ENCODE measurements at regions not wholly inside any gene's neighbourhood (a gene's known extent, or its start where the extent isn't known, plus 50 kb on each side); places are given as distances from the start of the nearest gene placed in this dataset.
"Not testable (repeated sequence)": the region's sequence is repeated elsewhere in the genome, so short reads cannot be mapped to it uniquely, and the experiment has no call there.

GRCh38 chr2:34229998-34230397 is 630.9 kb upstream of the FAM98A start:
- no peaks in the 10 kb centered on the region for H3K27me3 ChIP-seq (ENCODE audit: control insufficient read depth in 3 of 3, insufficient read depth in 3 of 3, low read length in 3 of 3)
- H3K27ac ChIP-seq (ENCODE audit: low read depth in 1 of 3, low read length in 2 of 3) = no peak overlapping the region
- no peaks in the 10 kb centered on the region for H3K4me1 ChIP-seq (ENCODE audit: control insufficient read depth in 3 of 3, insufficient read depth in 2 of 3, low read depth in 1 of 3, low read length in 2 of 3)
- WGBS, 3 donors = 29 to 65% (median 52%) methylated on average over 1 of the region's 1 CpG
- H3K36me3 ChIP-seq (ENCODE audit: control insufficient read depth in 3 of 3, insufficient read depth in 2 of 3, low read depth in 1 of 3, low read length in 3 of 3) = no peaks in the 10 kb centered on the region
- FAIRE-seq (no peak), DNase-seq (no peak)
- no peaks in the 10 kb centered on the region for H3K9me3 ChIP-seq (ENCODE audit: control insufficient read depth in 2 of 2, insufficient read depth in 1 of 2, low read depth in 1 of 2, low read length in 1 of 2)
- no peak overlapping the region for H3K4me3 ChIP-seq (ENCODE audit: low read depth in 1 of 3, low read length in 3 of 3)

GRCh38 chr2:34215174-34215573 is 616.1 kb upstream of the FAM98A start:
- Histone ChIP-seq H3K36me3 (ENCODE audit: control insufficient read depth in 3 of 3, insufficient read depth in 2 of 3, low read depth in 1 of 3, low read length in 3 of 3) (no peaks in the 10 kb centered on the region), H3K4me1 (ENCODE audit: control insufficient read depth in 3 of 3, insufficient read depth in 2 of 3, low read depth in 1 of 3, low read length in 2 of 3) (no peaks in the 10 kb centered on the region), H3K4me3 (ENCODE audit: low read depth in 1 of 3, low read length in 3 of 3) (no peak overlapping the region), H3K27me3 (ENCODE audit: control insufficient read depth in 3 of 3, insufficient read depth in 3 of 3, low read length in 3 of 3) (no peaks in the 10 kb centered on the region), H3K27ac (ENCODE audit: low read depth in 1 of 3, low read length in 2 of 3) (no peak overlapping the region), H3K9me3 (ENCODE audit: control insufficient read depth in 2 of 2, insufficient read depth in 1 of 2, low read depth in 1 of 2, low read length in 1 of 2) (peaks cover 0 to 1% of the 10 kb centered on the region in 2 donors)
- DNase-seq (no peak), FAIRE-seq (no peak)
- WGBS, 3 donors = 83 to 94% (median 87%) methylated on average over 4 of the region's 4 CpGs

GRCh38 chr2:34210382-34210781 is 611.3 kb upstream of the FAM98A start:
- WGBS, 3 donors = 80 to 90% (median 89%) methylated on average over 8 of the region's 8 CpGs
- FAIRE-seq; H3K4me1 ChIP-seq (ENCODE audit: control insufficient read depth in 3 of 3, insufficient read depth in 2 of 3, low read depth in 1 of 3, low read length in 2 of 3); DNase-seq; H3K36me3 ChIP-seq (ENCODE audit: control insufficient read depth in 3 of 3, insufficient read depth in 2 of 3, low read depth in 1 of 3, low read length in 3 of 3); H3K27me3 ChIP-seq (ENCODE audit: control insufficient read depth in 3 of 3, insufficient read depth in 3 of 3, low read length in 3 of 3); H3K4me3 ChIP-seq (ENCODE audit: low read depth in 1 of 3, low read length in 3 of 3); H3K9me3 ChIP-seq (ENCODE audit: control insufficient read depth in 2 of 2, insufficient read depth in 1 of 2, low read depth in 1 of 2, low read length in 1 of 2); H3K27ac ChIP-seq (ENCODE audit: low read depth in 1 of 3, low read length in 2 of 3): not testable (repeated sequence)

GRCh38 chr2:34204560-34204959 is 605.5 kb upstream of the FAM98A start:
- Histone ChIP-seq H3K36me3 (ENCODE audit: control insufficient read depth in 3 of 3, insufficient read depth in 2 of 3, low read depth in 1 of 3, low read length in 3 of 3) (no peaks in the 10 kb centered on the region), H3K4me1 (ENCODE audit: control insufficient read depth in 3 of 3, insufficient read depth in 2 of 3, low read depth in 1 of 3, low read length in 2 of 3) (no peaks in the 10 kb centered on the region), H3K9me3 (ENCODE audit: control insufficient read depth in 2 of 2, insufficient read depth in 1 of 2, low read depth in 1 of 2, low read length in 1 of 2) (no peaks in the 10 kb centered on the region), H3K27me3 (ENCODE audit: control insufficient read depth in 3 of 3, insufficient read depth in 3 of 3, low read length in 3 of 3) (no peaks in the 10 kb centered on the region), H3K4me3 (ENCODE audit: low read depth in 1 of 3, low read length in 3 of 3) (no peak overlapping the region), H3K27ac (ENCODE audit: low read depth in 1 of 3, low read length in 2 of 3) (no peak overlapping the region)
- WGBS, 3 donors = 86 to 96% (median 91%) methylated on average over 1 of the region's 1 CpG
- no peak for FAIRE-seq
- DNase-seq = no peak

- H3K36me3 ChIP-seq (ENCODE audit: control insufficient read depth in 3 of 3, insufficient read depth in 2 of 3, low read depth in 1 of 3, low read length in 3 of 3) = no peaks in the 10 kb centered on the region
- no peaks in the 10 kb centered on the region for H3K4me1 ChIP-seq (ENCODE audit: control insufficient read depth in 3 of 3, insufficient read depth in 2 of 3, low read depth in 1 of 3, low read length in 2 of 3)
- WGBS, 3 donors = 73 to 88% (median 83%) methylated on average over 1 of the region's 1 CpG
- no peak overlapping the region for H3K4me3 ChIP-seq (ENCODE audit: low read depth in 1 of 3, low read length in 3 of 3)
- no peak overlapping the region for H3K27ac ChIP-seq (ENCODE audit: low read depth in 1 of 3, low read length in 2 of 3)
- no peaks in the 10 kb centered on the region for H3K9me3 ChIP-seq (ENCODE audit: control insufficient read depth in 2 of 2, insufficient read depth in 1 of 2, low read depth in 1 of 2, low read length in 1 of 2)
- FAIRE-seq (no peak), DNase-seq (no peak)
- no peaks in the 10 kb centered on the region for H3K27me3 ChIP-seq (ENCODE audit: control insufficient read depth in 3 of 3, insufficient read depth in 3 of 3, low read length in 3 of 3)
Measured at GRCh38 chr2:34201099-34201498, 602.0 kb upstream of the FAM98A start.

GRCh38 chr2:34199971-34200370 is 600.9 kb upstream of the FAM98A start:
- no peak for FAIRE-seq
- Histone ChIP-seq H3K27me3 (ENCODE audit: control insufficient read depth in 3 of 3, insufficient read depth in 3 of 3, low read length in 3 of 3) (no peaks in the 10 kb centered on the region), H3K4me3 (ENCODE audit: low read depth in 1 of 3, low read length in 3 of 3) (no peak overlapping the region), H3K9me3 (ENCODE audit: control insufficient read depth in 2 of 2, insufficient read depth in 1 of 2, low read depth in 1 of 2, low read length in 1 of 2) (no peaks in the 10 kb centered on the region), H3K27ac (ENCODE audit: low read depth in 1 of 3, low read length in 2 of 3) (no peak overlapping the region), H3K4me1 (ENCODE audit: control insufficient read depth in 3 of 3, insufficient read depth in 2 of 3, low read depth in 1 of 3, low read length in 2 of 3) (no peaks in the 10 kb centered on the region), H3K36me3 (ENCODE audit: control insufficient read depth in 3 of 3, insufficient read depth in 2 of 3, low read depth in 1 of 3, low read length in 3 of 3) (no peaks in the 10 kb centered on the region)
- no peak for DNase-seq

GRCh38 chr2:34193164-34193563 is 594.1 kb upstream of the FAM98A start:
- Histone ChIP-seq H3K9me3 (ENCODE audit: control insufficient read depth in 2 of 2, insufficient read depth in 1 of 2, low read depth in 1 of 2, low read length in 1 of 2) (no peaks in the 10 kb centered on the region), H3K36me3 (ENCODE audit: control insufficient read depth in 3 of 3, insufficient read depth in 2 of 3, low read depth in 1 of 3, low read length in 3 of 3) (no peaks in the 10 kb centered on the region), H3K27ac (ENCODE audit: low read depth in 1 of 3, low read length in 2 of 3) (no peak overlapping the region), H3K4me3 (ENCODE audit: low read depth in 1 of 3, low read length in 3 of 3) (no peak overlapping the region), H3K27me3 (ENCODE audit: control insufficient read depth in 3 of 3, insufficient read depth in 3 of 3, low read length in 3 of 3) (no peaks in the 10 kb centered on the region), H3K4me1 (ENCODE audit: control insufficient read depth in 3 of 3, insufficient read depth in 2 of 3, low read depth in 1 of 3, low read length in 2 of 3) (no peaks in the 10 kb centered on the region)
- no peak for FAIRE-seq
- DNase-seq = no peak
- 76 to 85% (median 83%) methylated on average over 3 of the region's 3 CpGs for WGBS, 3 donors

- no peak for FAIRE-seq
- no peaks in the 10 kb centered on the region for H3K36me3 ChIP-seq (ENCODE audit: control insufficient read depth in 3 of 3, insufficient read depth in 2 of 3, low read depth in 1 of 3, low read length in 3 of 3)
- WGBS, 3 donors = 52 to 57% (median 56%) methylated on average over 6 of the region's 6 CpGs
- H3K27me3 ChIP-seq (ENCODE audit: control insufficient read depth in 3 of 3, insufficient read depth in 3 of 3, low read length in 3 of 3) = no peaks in the 10 kb centered on the region
- no peaks in the 10 kb centered on the region for H3K4me1 ChIP-seq (ENCODE audit: control insufficient read depth in 3 of 3, insufficient read depth in 2 of 3, low read depth in 1 of 3, low read length in 2 of 3)
- H3K9me3 ChIP-seq (ENCODE audit: control insufficient read depth in 2 of 2, insufficient read depth in 1 of 2, low read depth in 1 of 2, low read length in 1 of 2) = no peaks in the 10 kb centered on the region
- no peak overlapping the region for H3K27ac ChIP-seq (ENCODE audit: low read depth in 1 of 3, low read length in 2 of 3)
- H3K4me3 ChIP-seq (ENCODE audit: low read depth in 1 of 3, low read length in 3 of 3) = no peak overlapping the region
- DNase-seq = no peak
Measured at GRCh38 chr2:34188464-34189303, 589.6 kb upstream of the FAM98A start.

GRCh38 chr2:34179511-34179910 is 580.4 kb upstream of the FAM98A start:
- H3K27ac ChIP-seq (ENCODE audit: low read depth in 1 of 3, low read length in 2 of 3) = no peak overlapping the region
- no peaks in the 10 kb centered on the region for H3K27me3 ChIP-seq (ENCODE audit: control insufficient read depth in 3 of 3, insufficient read depth in 3 of 3, low read length in 3 of 3)
- H3K9me3 ChIP-seq (ENCODE audit: control insufficient read depth in 2 of 2, insufficient read depth in 1 of 2, low read depth in 1 of 2, low read length in 1 of 2) = no peaks in the 10 kb centered on the region
- FAIRE-seq (no peak), DNase-seq (no peak)
- no peaks in the 10 kb centered on the region for H3K36me3 ChIP-seq (ENCODE audit: control insufficient read depth in 3 of 3, insufficient read depth in 2 of 3, low read depth in 1 of 3, low read length in 3 of 3)
- 57 to 68% (median 61%) methylated on average over 3 of the region's 3 CpGs for WGBS, 3 donors
- H3K4me1 ChIP-seq (ENCODE audit: control insufficient read depth in 3 of 3, insufficient read depth in 2 of 3, low read depth in 1 of 3, low read length in 2 of 3) = no peaks in the 10 kb centered on the region
- H3K4me3 ChIP-seq (ENCODE audit: low read depth in 1 of 3, low read length in 3 of 3) = no peak overlapping the region

Measured in small intestine (tissue), 7 donors.